ENCODE measurements at regions not wholly inside any gene's neighbourhood (a gene's known extent, or its start where the extent isn't known, plus 50 kb on each side); places are given as distances from the start of the nearest gene placed in this dataset.

DNA sequence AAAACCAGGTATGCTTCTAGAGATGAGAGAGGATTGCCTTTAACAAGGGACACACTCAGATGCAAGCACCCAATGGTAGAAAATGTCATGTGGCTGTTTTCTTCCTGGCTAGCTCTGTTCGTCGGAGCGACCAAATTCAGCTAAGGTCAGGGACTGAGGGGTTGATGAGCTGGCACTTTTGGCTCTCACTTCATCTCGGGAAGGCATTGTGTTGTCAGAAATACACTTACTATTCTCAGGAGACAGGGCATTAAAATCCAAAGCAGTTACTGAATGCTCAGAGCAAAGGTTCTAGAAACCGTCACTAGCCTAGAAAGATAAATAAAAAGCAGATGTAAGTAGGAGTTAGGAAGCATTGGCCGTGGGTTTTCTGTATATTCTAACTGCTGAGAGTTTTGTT is 275.7 kb upstream of the SSTR1 start:
- H3K9me3 ChIP-seq = no peaks in the 10 kb centered on the region
- intact Hi-C loops (cut with DNase I) = no loop called here
- H3K27ac ChIP-seq = no peak overlapping the region
- no peaks in the 10 kb centered on the region for H3K4me1 ChIP-seq
- H3K4me3 ChIP-seq = no peak overlapping the region
- TF ChIP-seq, protein P1, sequence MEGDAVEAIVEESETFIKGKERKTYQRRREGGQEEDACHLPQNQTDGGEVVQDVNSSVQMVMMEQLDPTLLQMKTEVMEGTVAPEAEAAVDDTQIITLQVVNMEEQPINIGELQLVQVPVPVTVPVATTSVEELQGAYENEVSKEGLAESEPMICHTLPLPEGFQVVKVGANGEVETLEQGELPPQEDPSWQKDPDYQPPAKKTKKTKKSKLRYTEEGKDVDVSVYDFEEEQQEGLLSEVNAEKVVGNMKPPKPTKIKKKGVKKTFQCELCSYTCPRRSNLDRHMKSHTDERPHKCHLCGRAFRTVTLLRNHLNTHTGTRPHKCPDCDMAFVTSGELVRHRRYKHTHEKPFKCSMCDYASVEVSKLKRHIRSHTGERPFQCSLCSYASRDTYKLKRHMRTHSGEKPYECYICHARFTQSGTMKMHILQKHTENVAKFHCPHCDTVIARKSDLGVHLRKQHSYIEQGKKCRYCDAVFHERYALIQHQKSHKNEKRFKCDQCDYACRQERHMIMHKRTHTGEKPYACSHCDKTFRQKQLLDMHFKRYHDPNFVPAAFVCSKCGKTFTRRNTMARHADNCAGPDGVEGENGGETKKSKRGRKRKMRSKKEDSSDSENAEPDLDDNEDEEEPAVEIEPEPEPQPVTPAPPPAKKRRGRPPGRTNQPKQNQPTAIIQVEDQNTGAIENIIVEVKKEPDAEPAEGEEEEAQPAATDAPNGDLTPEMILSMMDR (IDR thresholded peaks at IDR 0.05) = no peak
- DNase-seq (ENCODE audit: low spot score in 2 of 2) = no peak
- H3K36me3 ChIP-seq = no peaks in the 10 kb centered on the region
- H3K27me3 ChIP-seq = no peaks in the 10 kb centered on the region

DNA sequence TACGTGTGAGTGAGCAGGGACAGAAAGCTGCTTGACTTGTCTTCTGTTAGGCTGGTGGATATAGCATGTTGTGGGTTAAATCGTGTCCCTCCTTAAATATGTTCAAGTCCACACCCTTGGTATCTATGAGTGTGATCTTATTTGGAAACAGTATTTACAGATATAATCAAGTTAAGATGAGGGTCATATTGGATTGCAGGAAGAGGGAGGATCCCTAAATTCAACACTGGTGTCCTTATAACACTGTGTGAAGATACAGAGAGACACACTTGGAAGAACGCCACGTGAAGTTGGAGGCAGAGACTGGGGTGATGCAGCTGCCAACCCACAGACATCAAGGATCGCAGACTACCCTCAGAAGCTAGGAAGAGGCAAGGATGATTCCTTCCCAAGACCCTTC is 275.2 kb upstream of the SSTR1 start:
- DNase-seq (ENCODE audit: low spot score in 2 of 2) = no peak
- TF ChIP-seq, protein P1 (IDR thresholded peaks at IDR 0.05) = no peak
- H3K4me1 ChIP-seq = no peaks in the 10 kb centered on the region
- no peaks in the 10 kb centered on the region for H3K27me3 ChIP-seq
- intact Hi-C loops (cut with DNase I) = no loop called here
- H3K4me3 ChIP-seq = no peak overlapping the region
- no peaks in the 10 kb centered on the region for H3K36me3 ChIP-seq
- H3K27ac ChIP-seq = no peak overlapping the region
- no peaks in the 10 kb centered on the region for H3K9me3 ChIP-seq

DNA sequence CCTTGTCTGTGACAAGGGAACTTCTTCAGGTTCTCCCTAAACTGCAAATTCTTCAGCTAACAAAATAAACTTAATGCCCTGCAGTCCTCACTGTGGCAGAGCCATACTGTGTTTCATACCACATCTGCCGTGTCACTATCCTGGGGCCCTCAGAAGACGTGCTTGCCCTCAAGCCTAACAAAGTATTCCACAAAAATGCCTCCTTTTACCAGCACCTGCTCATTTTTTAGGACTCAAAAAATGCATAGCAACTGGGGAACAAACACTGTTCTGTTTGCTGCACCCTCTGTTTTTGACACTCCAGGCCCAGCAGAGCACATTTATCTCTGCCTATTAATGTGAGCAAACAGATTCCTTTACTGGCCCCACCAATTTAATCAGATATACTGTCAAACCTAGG is 270.7 kb upstream of the SSTR1 start:
- TF ChIP-seq, protein P1 (IDR thresholded peaks at IDR 0.05) = no peak
- Histone ChIP-seq H3K27me3 (no peaks in the 10 kb centered on the region), H3K27ac (no peak overlapping the region), H3K4me3 (no peak overlapping the region), H3K9me3 (no peaks in the 10 kb centered on the region), H3K4me1 (no peaks in the 10 kb centered on the region), H3K36me3 (no peaks in the 10 kb centered on the region)
- intact Hi-C loops (cut with DNase I) = no loop called here
- DNase-seq (ENCODE audit: low spot score in 2 of 2) = no peak

- Histone ChIP-seq H3K9me3 (peaks cover 0 to 8% of the 10 kb centered on the region in 2 donors), H3K36me3 (no peaks in the 10 kb centered on the region), H3K4me1 (no peaks in the 10 kb centered on the region), H3K27me3 (no peaks in the 10 kb centered on the region), H3K27ac (no peak overlapping the region), H3K4me3 (no peak overlapping the region)
- no peak for DNase-seq (ENCODE audit: low spot score in 2 of 2)
- TF ChIP-seq, protein P1 (IDR thresholded peaks at IDR 0.05) = no peak
- intact Hi-C loops (cut with DNase I) = no loop called here
Measured at GRCh38 chr14:37939442-37940028, 268.2 kb upstream of the SSTR1 start.

DNA sequence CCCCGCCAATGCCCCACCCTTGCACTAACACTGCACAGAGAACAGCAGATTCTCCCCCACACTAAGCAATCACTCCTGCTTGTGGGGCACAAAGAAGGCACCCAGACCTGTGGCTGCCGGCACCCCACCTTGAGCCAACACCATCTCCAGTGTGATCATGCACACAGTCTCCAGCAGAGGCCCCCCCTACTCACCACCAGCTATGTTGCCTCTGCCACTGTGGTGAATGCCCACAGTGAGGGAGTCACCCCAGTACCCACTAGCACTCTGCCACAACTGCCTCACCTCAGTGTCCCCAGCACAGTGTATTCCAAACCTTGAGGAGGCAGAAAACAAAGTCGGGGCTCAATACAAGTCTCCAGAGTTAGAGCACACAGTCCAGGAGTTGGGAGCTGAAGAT is 261.7 kb upstream of the SSTR1 start:
- Histone ChIP-seq H3K4me3 (no peak overlapping the region), H3K36me3 (no peaks in the 10 kb centered on the region), H3K4me1 (no peaks in the 10 kb centered on the region), H3K27ac (no peak overlapping the region), H3K27me3 (no peaks in the 10 kb centered on the region), H3K9me3 (peaks cover 0 to 8% of the 10 kb centered on the region in 2 donors)
- no peak for DNase-seq (ENCODE audit: low spot score in 2 of 2)
- TF ChIP-seq, protein P1 (IDR thresholded peaks at IDR 0.05) = no peak
- intact Hi-C loops (cut with DNase I) = no loop called here

- Histone ChIP-seq H3K27ac (no peak overlapping the region), H3K36me3 (no peaks in the 10 kb centered on the region), H3K4me3 (no peak overlapping the region), H3K4me1 (no peaks in the 10 kb centered on the region), H3K9me3 (peaks cover 0 to 8% of the 10 kb centered on the region in 2 donors), H3K27me3 (no peaks in the 10 kb centered on the region)
- TF ChIP-seq, protein P1 (IDR thresholded peaks at IDR 0.05) = no peak
- no peak for DNase-seq (ENCODE audit: low spot score in 2 of 2)
- intact Hi-C loops (cut with DNase I) = no loop called here
Measured at GRCh38 chr14:37946819-37947218, 260.9 kb upstream of the SSTR1 start.
